ENCODE measurements at regions not wholly inside any gene's neighbourhood (a gene's known extent, or its start where the extent isn't known, plus 50 kb on each side); places are given as distances from the start of the nearest gene placed in this dataset.

GRCh38 chr3:120544361-120544760, 51.8 kb upstream of the NDUFB4 start:
- DNase-seq (ENCODE audit: low spot score) = no peak

GRCh38 chr3:120536642-120537041, 59.5 kb upstream of the NDUFB4 start:
- DNase-seq (ENCODE audit: low spot score) = no peak

- no peak for DNase-seq (ENCODE audit: low spot score)
These were observed 63.2 kb upstream of the NDUFB4 start for GRCh38 chr3:120532969-120533368.

GRCh38 chr3:120528163-120528562, 68.0 kb upstream of the NDUFB4 start:
- no peak for DNase-seq (ENCODE audit: low spot score)

- no peak for DNase-seq (ENCODE audit: low spot score)
These were observed 69.9 kb upstream of the NDUFB4 start for GRCh38 chr3:120526011-120526870.

- DNase-seq (ENCODE audit: low spot score) = no peak
These were observed 71.8 kb upstream of the NDUFB4 start for GRCh38 chr3:120524171-120524923.

GRCh38 chr3:120516136-120516535, 65.3 kb upstream of the FSTL1 start:
- no peak for DNase-seq (ENCODE audit: low spot score)

GRCh38 chr3:120512655-120513054, 61.9 kb upstream of the FSTL1 start:
- no peak for DNase-seq (ENCODE audit: low spot score)

- peak; percentile 37 for DNase-seq (ENCODE audit: low spot score)
These were observed 56.3 kb upstream of the FSTL1 start for GRCh38 chr3:120506828-120507774.

- no peak for DNase-seq (ENCODE audit: low spot score)
These were observed 55.5 kb upstream of the FSTL1 start for GRCh38 chr3:120506076-120506827.

- no peak for DNase-seq (ENCODE audit: low spot score)
These were observed 53.2 kb upstream of the FSTL1 start for GRCh38 chr3:120503727-120504616.

GRCh38 chr3:120502116-120502515, 51.3 kb upstream of the FSTL1 start:
- no peak for DNase-seq (ENCODE audit: low spot score)
